Upper lobe of left lung (tissue), 4 donors: ENCODE measurements at regions not wholly inside any gene's neighbourhood (a gene's known extent, or its start where the extent isn't known, plus 50 kb on each side); places are given as distances from the start of the nearest gene placed in this dataset.

Experiments used
- CTCF ChIP-seq, 6 experiments: fragments of 450-650 bp in 4 of 6; fragments of 200-600 bp in 2 of 6; sonication (generic) in 2 of 6; IDR thresholded peaks; one replicate each; pipeline ENCODE4 v1.5.1; 2016 to 2019; ENCODE audit warnings: antibody characterized with exemption in 6 of 6
- EP300 ChIP-seq, 4 donors: sonication (generic); formaldehyde crosslinking; IDR thresholded peaks; one replicate each; pipeline ENCODE4 v1.5.1; 2017; ENCODE audit warnings: antibody characterized with exemption in 4 of 4, control low read depth in 2 of 4

- no peak for TF ChIP-seq CTCF (IDR thresholded peaks at IDR 0.05)
- no peak for TF ChIP-seq EP300 (IDR thresholded peaks at IDR 0.05)
Measured at GRCh38 chr6:67594366-67594765, 1040.7 kb upstream of the ADGRB3 start.
